ENCODE measurements at regions not wholly inside any gene's neighbourhood (a gene's known extent, or its start where the extent isn't known, plus 50 kb on each side); places are given as distances from the start of the nearest gene placed in this dataset.
"Not testable (repeated sequence)": the region's sequence is repeated elsewhere in the genome, so short reads cannot be mapped to it uniquely, and the experiment has no call there.

- POLR2A ChIA-PET, result no interaction called here
- H3K27ac Mint-ChIP-seq, result no peak overlapping the region
- H3K27me3 Mint-ChIP-seq, result peaks cover 3% of the 10 kb centered on the region
- ATAC-seq (no peak), DNase-seq (no peak)
- H3K4me3 Mint-ChIP-seq, result no peak overlapping the region
- intact Hi-C loops (cut with DNase I, micrococcal nuclease), result no loop called here
- peaks cover 6% of the 10 kb centered on the region for H3K36me3 Mint-ChIP-seq (ENCODE audit: low read depth)
- CTCF ChIA-PET, result no interaction called here
- peaks cover 27% of the 10 kb centered on the region for H3K9me3 Mint-ChIP-seq (ENCODE audit: low read depth)
- no peaks in the 10 kb centered on the region for H3K4me1 Mint-ChIP-seq
Observed at GRCh38 chr14:55858604-55859003, 259.6 kb upstream of the PELI2 start.

DNA sequence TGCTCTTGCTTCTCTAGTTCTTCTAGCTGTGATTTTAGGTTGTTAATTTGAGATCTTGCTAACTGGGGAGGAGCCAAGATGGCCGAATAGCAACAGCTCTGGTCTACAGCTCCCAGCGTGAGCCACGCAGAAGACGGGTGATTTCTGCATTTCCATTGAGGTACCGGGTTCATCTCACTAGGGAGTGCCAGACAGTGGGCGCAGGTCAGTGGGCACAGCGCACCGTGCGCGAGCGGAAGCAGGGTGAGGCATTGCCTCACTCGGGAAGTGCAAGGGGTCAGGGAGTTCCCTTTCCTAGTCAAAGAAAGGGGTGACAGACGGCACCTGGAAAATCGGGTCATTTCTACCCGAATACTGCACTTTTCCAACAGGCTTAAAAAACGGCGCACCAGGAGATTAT, 256.6 kb upstream of the PELI2 start:
- POLR2A ChIA-PET; H3K36me3 Mint-ChIP-seq (ENCODE audit: low read depth); H3K27ac Mint-ChIP-seq; CTCF ChIA-PET; H3K27me3 Mint-ChIP-seq; H3K4me1 Mint-ChIP-seq; ATAC-seq; DNase-seq; H3K4me3 Mint-ChIP-seq: not testable (repeated sequence)
- intact Hi-C loops (cut with DNase I, micrococcal nuclease), result loop anchor here in 1 of 2 experiments (10.0 kb wide), 1 partner anchor 483 kb away; no protein-coding TSS in a partner anchor
- H3K9me3 Mint-ChIP-seq (ENCODE audit: low read depth), result peaks cover 36% of the 10 kb centered on the region

GRCh38 chr14:55864890-55865655, 253.1 kb upstream of the PELI2 start:
- Mint-ChIP-seq H3K27ac (no peak overlapping the region), H3K9me3 (ENCODE audit: low read depth) (peaks cover 22% of the 10 kb centered on the region), H3K4me3 (no peak overlapping the region), H3K36me3 (ENCODE audit: low read depth) (peaks cover 2% of the 10 kb centered on the region), H3K27me3 (peaks cover 3% of the 10 kb centered on the region), H3K4me1 (no peaks in the 10 kb centered on the region)
- intact Hi-C loops (cut with DNase I, micrococcal nuclease), result loop anchor here in 1 of 2 experiments (2.0 to 10.0 kb wide), 2 partner anchors 480 to 610 kb away; no protein-coding TSS in a partner anchor
- ChIA-PET POLR2A (no interaction called here), CTCF (interaction anchor here (0.6 to 1.0 kb wide), 2 partner anchors 609 to 1323 kb away, joined by 3 to 4 read pairs; no protein-coding TSS in a partner anchor)
- ATAC-seq (no peak), DNase-seq (no peak)

DNA sequence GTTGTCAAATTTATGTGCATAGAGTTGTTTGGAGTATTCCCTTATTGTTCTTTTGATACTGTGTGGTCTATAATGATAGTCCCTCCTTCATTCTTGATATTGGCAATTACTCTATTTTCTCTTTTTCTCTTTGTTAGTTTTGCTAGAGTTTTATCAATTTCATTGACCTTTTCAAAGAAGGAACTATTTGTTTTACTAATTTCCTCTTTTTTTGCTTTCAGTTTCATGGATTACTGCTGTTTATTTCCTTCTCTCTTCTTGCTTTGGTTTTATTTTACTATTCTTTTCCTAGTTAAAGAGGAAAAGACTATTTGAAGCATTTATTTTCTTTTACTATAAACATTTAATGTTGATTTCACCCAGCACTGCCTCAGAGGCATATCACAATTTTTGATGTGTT, 250.9 kb upstream of the PELI2 start:
- no peaks in the 10 kb centered on the region for H3K27me3 Mint-ChIP-seq
- CTCF ChIA-PET, result interaction anchor here (0.7 kb wide), 2 partner anchors 38 to 496 kb away, joined by 3 to 4 read pairs; no protein-coding TSS in a partner anchor
- intact Hi-C loops (cut with DNase I, micrococcal nuclease), result loop anchor here in 1 of 2 experiments (10.0 kb wide), 1 partner anchor 477 kb away; no protein-coding TSS in a partner anchor
- no peak overlapping the region for H3K27ac Mint-ChIP-seq
- H3K4me1 Mint-ChIP-seq, result no peaks in the 10 kb centered on the region
- peaks cover 12% of the 10 kb centered on the region for H3K9me3 Mint-ChIP-seq (ENCODE audit: low read depth)
- DNase-seq (no peak), ATAC-seq (no peak)
- H3K36me3 Mint-ChIP-seq (ENCODE audit: low read depth), result no peaks in the 10 kb centered on the region
- POLR2A ChIA-PET, result no interaction called here
- no peak overlapping the region for H3K4me3 Mint-ChIP-seq

DNA sequence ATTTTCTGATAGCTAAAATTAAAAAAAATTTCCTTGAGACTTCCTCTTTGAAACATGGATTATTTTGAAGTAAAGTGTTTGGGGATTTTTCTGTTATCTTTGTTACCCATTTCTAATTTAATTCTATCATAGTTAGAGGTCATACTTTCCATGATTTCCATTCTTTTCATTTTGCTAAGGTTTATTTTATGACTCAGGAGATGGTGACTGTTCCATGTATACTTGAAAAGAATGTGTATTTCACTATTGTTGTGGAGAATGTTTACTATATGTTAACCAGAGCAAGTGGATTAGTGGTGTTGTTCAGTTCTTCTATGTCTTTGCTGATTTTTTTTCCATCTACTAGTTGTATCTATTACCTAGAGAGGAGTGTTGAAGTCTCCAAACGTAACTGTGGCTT, 250.5 kb upstream of the PELI2 start:
- Mint-ChIP-seq H3K27ac (no peak overlapping the region), H3K36me3 (ENCODE audit: low read depth) (no peaks in the 10 kb centered on the region), H3K4me1 (no peaks in the 10 kb centered on the region), H3K27me3 (peaks cover 3% of the 10 kb centered on the region), H3K4me3 (no peak overlapping the region), H3K9me3 (ENCODE audit: low read depth) (peaks cover 12% of the 10 kb centered on the region)
- CTCF ChIA-PET, result interaction anchor here (0.7 kb wide), 1 partner anchor 496 kb away, joined by 4 read pairs; no protein-coding TSS in a partner anchor
- DNase-seq, result no peak
- POLR2A ChIA-PET, result no interaction called here
- intact Hi-C loops (cut with DNase I, micrococcal nuclease), result loop anchor here in 1 of 2 experiments (10.0 kb wide), 1 partner anchor 477 kb away; no protein-coding TSS in a partner anchor
- ATAC-seq, result no peak

GRCh38 chr14:55869397-55870049, 248.7 kb upstream of the PELI2 start:
- intact Hi-C loops (cut with DNase I, micrococcal nuclease), result loop anchor here in 1 of 2 experiments (10.0 kb wide), 1 partner anchor 475 kb away; no protein-coding TSS in a partner anchor
- ChIA-PET POLR2A (no interaction called here), CTCF (no interaction called here)
- no peaks in the 10 kb centered on the region for H3K36me3 Mint-ChIP-seq (ENCODE audit: low read depth)
- peaks cover 2% of the 10 kb centered on the region for H3K9me3 Mint-ChIP-seq (ENCODE audit: low read depth)
- H3K4me1 Mint-ChIP-seq, result no peaks in the 10 kb centered on the region
- ATAC-seq (no peak), DNase-seq (no peak)
- H3K4me3 Mint-ChIP-seq, result no peak overlapping the region
- H3K27me3 Mint-ChIP-seq, result peaks cover 6% of the 10 kb centered on the region
- no peak overlapping the region for H3K27ac Mint-ChIP-seq

DNA sequence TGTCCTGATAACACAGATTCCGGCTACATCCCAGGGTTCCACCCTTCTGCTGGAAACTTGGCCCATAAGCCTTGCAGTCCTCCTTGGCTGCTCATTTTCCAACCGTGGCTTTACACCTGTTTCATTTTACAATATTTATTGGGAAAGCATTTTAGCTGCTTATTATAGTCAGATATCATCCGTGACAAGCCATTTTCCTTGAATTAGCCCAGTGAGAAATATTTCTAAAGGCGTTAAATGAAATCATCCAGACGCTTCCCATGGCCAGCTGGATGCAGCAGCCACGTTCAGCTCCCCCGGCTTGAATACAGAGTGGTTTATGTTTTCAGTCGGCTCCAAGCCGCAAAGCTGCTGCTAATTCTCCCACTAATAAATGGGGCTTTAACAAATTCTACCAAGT, 245.0 kb upstream of the PELI2 start:
- H3K4me1 Mint-ChIP-seq, result no peaks in the 10 kb centered on the region
- ChIA-PET POLR2A (no interaction called here), CTCF (interaction anchor here (0.6 kb wide), 1 partner anchor 432 kb away, joined by 3 read pairs; no protein-coding TSS in a partner anchor)
- no peaks in the 10 kb centered on the region for H3K36me3 Mint-ChIP-seq (ENCODE audit: low read depth)
- H3K4me3 Mint-ChIP-seq, result no peak overlapping the region
- peaks cover 11% of the 10 kb centered on the region for H3K27me3 Mint-ChIP-seq
- ATAC-seq (no peak), DNase-seq (no peak)
- intact Hi-C loops (cut with DNase I, micrococcal nuclease), result no loop called here
- no peaks in the 10 kb centered on the region for H3K9me3 Mint-ChIP-seq (ENCODE audit: low read depth)
- H3K27ac Mint-ChIP-seq, result no peak overlapping the region

- Mint-ChIP-seq H3K9me3 (ENCODE audit: low read depth) (no peaks in the 10 kb centered on the region), H3K36me3 (ENCODE audit: low read depth) (no peaks in the 10 kb centered on the region), H3K4me1 (no peaks in the 10 kb centered on the region), H3K4me3 (no peak overlapping the region), H3K27ac (no peak overlapping the region), H3K27me3 (peaks cover 11% of the 10 kb centered on the region)
- DNase-seq, result no peak
- intact Hi-C loops (cut with DNase I, micrococcal nuclease), result no loop called here
- ChIA-PET POLR2A (no interaction called here), CTCF (no interaction called here)
- no peak for ATAC-seq
Observed at GRCh38 chr14:55874785-55875184, 243.4 kb upstream of the PELI2 start.

GRCh38 chr14:55877942-55878341, 240.3 kb upstream of the PELI2 start:
- ATAC-seq, result no peak
- CTCF ChIA-PET, result interaction anchor here (0.6 kb wide), 1 partner anchor 84 kb away, joined by 3 read pairs; no protein-coding TSS in a partner anchor
- H3K27me3 Mint-ChIP-seq, result peaks cover 9% of the 10 kb centered on the region
- H3K36me3 Mint-ChIP-seq (ENCODE audit: low read depth), result no peaks in the 10 kb centered on the region
- H3K4me1 Mint-ChIP-seq, result no peaks in the 10 kb centered on the region
- H3K9me3 Mint-ChIP-seq (ENCODE audit: low read depth), result no peaks in the 10 kb centered on the region
- no peak for DNase-seq
- no peak overlapping the region for H3K27ac Mint-ChIP-seq
- POLR2A ChIA-PET, result no interaction called here
- intact Hi-C loops (cut with DNase I, micrococcal nuclease), result no loop called here
- H3K4me3 Mint-ChIP-seq, result no peak overlapping the region

GRCh38 chr14:55881577-55882241, 236.5 kb upstream of the PELI2 start:
- Mint-ChIP-seq H3K27ac (no peak overlapping the region), H3K36me3 (ENCODE audit: low read depth) (no peaks in the 10 kb centered on the region), H3K27me3 (peaks cover 9% of the 10 kb centered on the region), H3K9me3 (ENCODE audit: low read depth) (no peaks in the 10 kb centered on the region), H3K4me1 (no peaks in the 10 kb centered on the region), H3K4me3 (no peak overlapping the region)
- intact Hi-C loops (cut with DNase I, micrococcal nuclease), result no loop called here
- ChIA-PET POLR2A (no interaction called here), CTCF (interaction anchor here (0.7 kb wide), 1 partner anchor 27 kb away, joined by 3 read pairs; no protein-coding TSS in a partner anchor)
- DNase-seq, result no peak
- ATAC-seq, result no peak

DNA sequence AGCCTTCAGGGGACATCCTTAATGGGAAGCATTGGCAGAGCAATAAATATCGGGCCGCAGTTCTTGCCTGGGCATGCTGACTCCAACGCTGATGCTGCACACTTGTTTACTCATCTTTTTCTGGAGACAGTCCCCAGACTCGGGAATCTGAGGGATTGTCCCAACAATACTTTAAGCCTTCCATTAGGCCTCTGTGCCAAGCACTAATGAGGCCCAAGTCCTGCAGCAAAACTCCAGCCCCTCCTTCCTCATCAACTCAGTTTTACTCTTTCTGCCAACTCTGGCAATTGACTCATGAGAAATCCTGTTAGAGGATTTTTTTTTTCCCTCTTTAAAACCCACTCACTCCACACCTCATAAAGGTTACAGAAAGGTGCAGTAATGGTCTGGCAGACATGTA, 233.4 kb upstream of the PELI2 start:
- intact Hi-C loops (cut with DNase I, micrococcal nuclease), result no loop called here
- Mint-ChIP-seq H3K4me1 (no peaks in the 10 kb centered on the region), H3K4me3 (no peak overlapping the region), H3K36me3 (ENCODE audit: low read depth) (no peaks in the 10 kb centered on the region), H3K27me3 (peaks cover 11% of the 10 kb centered on the region), H3K9me3 (ENCODE audit: low read depth) (no peaks in the 10 kb centered on the region), H3K27ac (no peak overlapping the region)
- DNase-seq (no peak), ATAC-seq (no peak)
- POLR2A ChIA-PET, result no interaction called here
- CTCF ChIA-PET, result no interaction called here
